HG03575 (cell line): ENCODE measurements at regions not wholly inside any gene's neighbourhood (a gene's known extent, or its start where the extent isn't known, plus 50 kb on each side); places are given as distances from the start of the nearest gene placed in this dataset.
"Not testable (repeated sequence)": the region's sequence is repeated elsewhere in the genome, so short reads cannot be mapped to it uniquely, and the experiment has no call there.

Source experiments
- ATAC-seq: cut with Tn5 transposase; IDR thresholded peaks from one replicate; pipeline ENCODE4 v1.9.1; 2021; ENCODE audit not compliant: unreplicated experiment, insufficient number of reproducible peaks, low FRiP score; ENCODE audit errors: extremely low read depth

DNA sequence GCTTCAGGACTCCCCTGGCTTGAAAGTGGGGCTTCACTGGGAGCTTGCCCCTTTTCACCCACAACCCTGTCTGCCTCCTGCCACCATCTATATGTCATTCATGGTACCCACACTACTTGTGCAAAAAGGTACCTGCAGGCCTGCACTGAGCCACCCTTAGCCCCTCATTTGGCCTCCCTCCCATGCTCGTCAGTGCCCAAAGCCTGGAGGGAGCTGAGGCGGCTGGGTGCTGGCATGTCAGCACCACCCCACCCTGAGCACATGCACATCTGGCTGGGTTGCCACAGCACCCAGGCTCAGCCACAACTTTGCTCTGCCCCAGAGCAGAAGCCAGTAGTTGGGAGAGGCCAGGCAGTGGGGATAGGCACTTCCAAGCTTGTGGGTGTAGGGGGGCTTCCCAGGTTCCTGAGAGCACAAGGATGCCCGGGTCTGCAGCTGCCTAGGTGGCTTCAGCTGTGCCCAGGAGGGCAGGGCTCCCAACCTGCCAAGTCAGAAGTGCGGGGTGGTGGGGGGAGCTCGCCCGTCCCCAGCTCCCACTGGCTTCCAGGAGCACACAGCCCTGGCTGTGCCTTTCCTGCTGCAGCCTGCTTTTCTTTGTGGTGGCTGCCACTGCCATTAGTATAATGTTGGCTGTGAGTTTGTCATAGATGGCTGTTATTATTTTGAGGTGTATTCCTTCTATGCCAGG is 1054.6 kb upstream of the EPHA6 start:
- no peak for ATAC-seq

DNA sequence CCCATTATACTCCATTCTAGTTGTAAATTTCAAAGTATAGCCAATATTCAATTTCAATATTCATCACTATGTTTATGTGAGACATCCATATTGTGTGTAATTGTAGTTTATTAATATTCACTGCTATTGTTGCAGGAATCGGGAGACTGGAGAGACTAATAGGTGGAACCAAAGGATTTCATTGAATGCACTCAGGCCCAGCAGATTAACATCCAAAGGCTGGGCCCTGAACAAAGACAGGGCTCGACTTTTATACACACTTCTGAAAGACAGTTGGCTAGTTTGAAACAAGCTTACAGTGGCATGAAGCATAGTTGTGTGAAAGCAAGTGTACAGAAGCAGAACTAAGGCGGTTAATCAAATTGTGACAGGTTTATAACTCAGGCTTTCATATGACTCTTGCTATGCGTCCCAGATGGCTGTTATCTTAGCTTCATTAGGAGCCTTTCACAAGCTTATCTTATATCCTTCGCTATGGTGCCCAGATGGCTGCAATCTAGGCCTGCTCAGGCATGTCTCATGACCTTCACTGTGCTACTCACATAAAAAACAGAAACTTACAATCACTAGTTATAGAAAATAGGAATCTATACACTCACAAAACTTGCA is 1038.8 kb upstream of the EPHA6 start:
- ATAC-seq = no peak

DNA sequence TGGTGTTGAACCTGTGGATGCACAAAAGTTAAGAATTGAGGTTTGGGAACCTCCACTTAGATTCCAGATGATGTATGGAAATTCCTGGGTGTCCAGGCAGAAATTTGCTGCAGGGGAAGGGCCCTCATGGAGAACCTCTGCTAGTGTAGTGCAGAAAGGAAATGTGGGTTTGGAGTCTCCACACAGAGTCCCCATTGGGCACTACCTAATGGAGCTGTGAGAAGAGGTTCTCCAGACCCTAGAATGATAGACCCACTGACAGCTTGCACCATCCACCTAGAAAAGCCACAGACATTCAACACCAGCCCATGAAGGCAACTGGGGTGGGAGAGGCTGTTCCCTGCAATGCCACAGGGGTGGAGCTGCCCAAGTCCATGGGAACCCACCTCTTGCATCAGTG is 1032.8 kb upstream of the EPHA6 start:
- ATAC-seq = no peak

DNA sequence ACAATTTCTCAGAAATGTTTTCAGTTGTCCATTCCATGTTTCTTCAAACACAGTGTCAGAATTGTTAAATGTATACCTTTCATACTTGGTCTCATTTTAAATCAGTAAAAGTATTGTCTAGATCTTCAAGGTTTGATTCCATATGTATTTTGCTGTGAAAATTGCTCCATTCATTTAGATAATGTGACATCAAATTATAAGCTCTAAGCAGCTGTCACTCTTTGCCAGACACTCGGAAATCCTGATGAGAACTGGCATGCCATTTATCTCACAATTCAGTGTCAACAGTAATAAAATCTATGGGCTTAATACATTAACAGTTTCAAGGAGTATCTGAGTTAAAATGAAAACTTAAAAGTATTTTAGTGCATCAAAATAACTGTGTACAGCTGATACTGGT is 1025.3 kb upstream of the EPHA6 start:
- ATAC-seq = no peak

DNA sequence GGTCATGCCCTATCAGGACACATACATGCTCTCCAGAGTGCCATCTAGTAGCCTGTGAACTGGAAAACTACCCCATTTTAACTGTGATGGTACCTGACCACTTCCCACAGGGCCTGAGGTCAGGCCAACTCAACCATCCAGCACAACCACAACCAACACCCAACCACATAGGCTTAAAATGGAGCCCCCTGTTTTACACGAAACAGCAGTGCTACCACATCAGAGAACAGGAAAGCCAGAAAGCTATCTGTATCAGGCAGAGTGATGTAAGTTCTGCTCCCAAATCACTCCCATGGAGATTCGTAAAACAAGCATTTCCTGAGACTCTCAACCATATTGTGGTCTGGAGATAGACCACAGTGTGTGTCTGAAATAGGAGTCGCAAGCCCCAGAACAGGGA is 1017.3 kb upstream of the EPHA6 start:
- no peak for ATAC-seq

DNA sequence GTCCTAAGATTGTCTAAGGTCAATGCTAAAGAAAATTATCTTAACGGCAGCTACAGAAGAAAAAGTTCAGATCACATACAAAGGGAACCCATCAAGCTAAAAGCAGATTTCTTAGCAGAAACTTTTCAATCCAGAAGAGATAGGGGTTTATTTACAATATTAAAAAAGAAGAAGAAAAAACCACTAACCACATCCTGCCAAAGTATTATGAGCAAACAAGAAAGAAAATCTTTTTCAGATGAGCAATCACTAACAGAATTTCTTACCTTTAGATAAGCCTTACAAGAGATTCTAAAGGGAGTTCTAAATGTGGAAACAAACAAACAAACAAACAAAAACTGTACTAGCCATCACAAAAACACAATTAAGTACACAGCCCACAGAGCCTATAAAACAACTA is 1015.8 kb upstream of the EPHA6 start:
- ATAC-seq = no peak

DNA sequence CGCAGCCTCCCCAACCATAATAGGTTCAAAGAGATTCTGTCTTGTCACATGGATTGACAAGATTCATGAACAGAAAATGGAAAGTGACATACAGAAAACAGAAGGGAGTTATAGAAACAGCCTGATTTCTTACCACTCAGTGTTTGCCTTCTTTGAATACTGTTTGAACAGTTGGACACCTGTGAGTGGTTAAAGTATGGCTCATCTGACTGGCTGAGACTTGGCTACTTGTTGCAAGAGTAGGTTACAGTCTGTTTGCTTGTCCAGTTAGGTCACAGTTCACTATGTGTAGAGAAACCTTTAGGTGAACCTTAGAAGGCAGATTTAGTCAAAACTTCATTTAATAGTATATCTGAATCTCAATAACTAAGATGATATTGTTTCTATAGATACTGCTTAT is 1003.9 kb upstream of the EPHA6 start:
- ATAC-seq = no peak

DNA sequence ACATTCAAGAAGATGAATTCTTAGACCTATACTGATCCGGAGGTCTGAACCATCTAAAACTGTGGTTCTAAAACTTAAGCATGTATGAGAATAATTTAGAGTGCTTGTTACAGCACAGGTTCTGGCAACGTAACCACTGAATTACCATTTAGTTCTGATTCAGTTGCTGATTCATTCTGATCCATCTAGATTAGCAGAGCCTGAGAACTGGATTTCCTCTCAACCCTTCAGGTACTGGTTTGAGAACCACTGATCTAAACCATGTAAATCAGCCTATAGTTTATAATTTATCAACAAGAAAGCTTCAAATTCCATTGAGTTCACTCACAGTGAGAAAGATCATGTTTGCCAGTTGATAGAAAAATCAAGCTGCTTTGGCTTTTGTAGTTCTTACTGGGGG is 1001.1 kb upstream of the EPHA6 start:
- ATAC-seq = no peak

DNA sequence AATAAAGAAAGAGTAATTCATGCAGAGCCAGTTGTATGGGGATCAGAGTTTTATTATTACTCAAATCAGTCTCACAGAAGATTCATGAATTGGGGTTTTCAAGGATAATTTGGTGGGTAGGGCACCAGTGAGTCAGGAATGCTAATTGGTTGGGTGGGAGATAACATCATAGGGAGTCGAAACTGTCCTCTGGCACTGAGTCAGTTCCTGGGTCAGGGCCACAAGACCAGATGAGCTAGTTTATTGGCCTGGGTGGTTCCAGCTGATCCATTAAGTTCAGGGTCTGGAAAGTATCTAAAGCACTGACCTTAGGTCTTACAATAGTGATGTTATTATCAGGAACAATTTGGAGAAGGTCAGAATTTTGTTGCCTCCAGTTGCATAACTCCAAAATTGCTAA is 998.6 kb upstream of the EPHA6 start:
- ATAC-seq = no peak

DNA sequence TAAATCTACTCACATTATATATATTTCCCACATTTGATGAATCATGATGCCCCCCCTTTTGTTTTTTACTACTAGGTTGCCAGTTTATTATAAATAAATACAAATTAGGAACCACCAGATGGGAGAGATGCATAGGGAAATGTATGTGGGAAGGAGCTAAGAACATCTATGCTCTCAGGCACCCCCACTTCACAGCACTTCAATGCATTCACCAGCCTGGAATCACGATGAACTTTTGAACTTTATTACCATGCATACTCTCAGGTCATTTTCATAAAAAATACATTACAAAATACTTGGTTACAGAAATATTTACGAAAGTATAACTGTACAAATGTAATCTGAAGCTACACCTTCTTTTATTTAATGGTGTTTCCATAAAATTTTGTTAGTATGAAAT is 988.0 kb upstream of the EPHA6 start:
- ATAC-seq = no peak

DNA sequence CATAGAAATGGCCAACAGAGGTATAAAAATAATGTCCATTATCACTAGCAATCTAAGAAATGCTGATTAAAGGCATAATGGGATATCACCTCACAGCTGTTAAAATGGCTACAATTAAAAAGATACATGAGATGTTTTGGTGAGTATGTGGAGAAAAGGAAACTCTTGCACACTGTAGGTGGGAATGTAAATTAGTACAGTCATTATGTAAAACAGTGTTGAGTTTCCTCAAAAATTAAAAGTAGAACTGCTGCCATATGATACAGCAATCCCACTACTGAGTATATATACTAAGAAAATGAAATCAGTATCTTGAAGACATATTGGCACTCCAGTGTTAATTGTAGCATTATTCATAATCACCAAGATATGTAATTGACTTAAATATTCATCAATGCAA is 982.2 kb upstream of the EPHA6 start:
- ATAC-seq = no peak

DNA sequence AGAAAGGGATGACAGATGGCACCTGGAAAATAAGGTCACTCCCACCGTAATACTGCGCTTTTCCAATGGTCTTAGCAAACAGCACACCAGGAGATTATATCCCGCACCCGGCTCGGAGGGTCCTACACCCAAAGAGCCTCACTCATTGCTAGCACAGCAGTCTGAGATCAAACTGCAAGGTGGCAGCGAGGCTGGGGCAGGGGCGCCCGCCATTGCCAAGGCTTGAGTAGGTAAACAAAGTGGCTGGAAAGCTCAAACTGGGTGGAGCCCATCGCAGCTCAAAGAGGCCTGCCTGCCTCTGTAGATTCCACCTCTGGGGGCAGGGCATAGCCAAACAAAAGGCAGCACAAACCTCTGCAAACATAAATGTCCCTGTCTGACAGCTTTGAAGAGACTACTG is 953.8 kb upstream of the EPHA6 start:
- ATAC-seq = not testable (repeated sequence)

DNA sequence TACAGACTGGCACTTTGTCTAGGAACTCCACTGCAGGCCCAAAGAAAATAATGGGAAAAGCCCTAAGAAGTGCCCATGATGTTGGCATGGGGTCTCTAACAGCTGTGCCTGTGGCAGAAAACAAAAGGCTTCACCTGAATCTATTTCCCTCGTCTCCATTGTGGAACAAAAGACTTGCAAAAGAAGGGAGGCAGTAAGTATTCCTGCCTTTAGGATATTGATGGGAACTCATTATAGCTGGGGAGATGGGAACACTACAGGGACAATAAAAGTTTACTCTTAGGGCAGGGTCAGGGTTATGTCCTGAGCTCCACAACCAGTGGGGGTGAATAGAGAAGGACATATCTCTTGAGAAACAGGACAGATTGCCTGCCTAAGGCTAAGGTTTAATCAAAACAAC is 930.6 kb upstream of the EPHA6 start:
- ATAC-seq = no peak

DNA sequence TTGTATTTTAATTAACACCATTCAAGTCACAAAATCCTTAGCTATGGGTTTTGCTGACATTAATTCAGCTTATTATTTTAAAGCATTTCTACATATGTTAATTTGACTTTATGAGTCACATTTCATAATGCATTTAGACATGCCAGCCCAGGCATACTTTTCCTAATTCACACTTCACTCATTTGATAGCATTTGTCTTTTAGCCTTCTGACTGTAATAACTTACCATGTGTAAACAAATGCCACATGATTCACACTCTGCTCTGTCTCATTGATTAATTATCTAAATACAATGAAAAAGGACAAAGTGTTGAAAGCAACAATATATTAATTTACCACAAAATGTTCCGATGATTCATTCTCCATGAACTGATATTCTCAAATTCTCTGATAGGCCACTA is 927.8 kb upstream of the EPHA6 start:
- no peak for ATAC-seq

DNA sequence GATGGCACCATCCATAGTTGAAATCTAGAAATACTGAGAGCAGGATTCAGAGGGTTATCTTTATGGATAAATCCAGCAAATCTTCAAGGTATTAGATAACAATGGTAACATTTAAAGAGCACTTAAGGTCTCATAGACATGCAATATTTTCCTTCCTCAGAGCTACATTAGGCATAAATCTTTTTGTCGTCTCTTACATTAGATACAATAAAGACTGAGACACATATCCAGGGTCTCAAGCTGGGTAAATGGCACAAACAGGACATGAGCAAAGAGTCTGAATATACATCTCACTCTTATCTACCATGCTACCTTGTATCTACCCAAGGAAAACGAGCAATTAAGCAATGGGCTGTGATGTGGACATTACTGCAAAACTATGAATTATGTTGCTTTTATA is 927.3 kb upstream of the EPHA6 start:
- no peak for ATAC-seq

DNA sequence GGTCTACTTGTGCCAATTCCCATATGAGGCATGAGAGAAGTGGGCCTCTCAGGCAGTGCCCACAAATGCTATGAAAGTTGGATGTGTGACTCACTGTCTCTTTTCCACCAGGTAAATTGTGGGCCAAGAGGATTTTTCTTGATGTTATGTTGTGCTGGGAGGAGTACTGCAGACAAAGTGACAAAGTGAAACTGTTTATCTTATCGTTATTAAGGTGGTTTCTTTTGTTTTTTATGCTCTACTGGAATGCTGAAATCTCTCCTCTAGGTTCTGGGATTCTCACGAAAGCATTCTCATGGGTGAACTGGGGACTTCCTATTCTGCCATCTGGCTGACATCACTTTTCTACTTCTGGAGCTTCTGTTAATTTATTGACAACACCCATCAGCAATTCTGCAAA is 919.6 kb upstream of the EPHA6 start:
- ATAC-seq = no peak

DNA sequence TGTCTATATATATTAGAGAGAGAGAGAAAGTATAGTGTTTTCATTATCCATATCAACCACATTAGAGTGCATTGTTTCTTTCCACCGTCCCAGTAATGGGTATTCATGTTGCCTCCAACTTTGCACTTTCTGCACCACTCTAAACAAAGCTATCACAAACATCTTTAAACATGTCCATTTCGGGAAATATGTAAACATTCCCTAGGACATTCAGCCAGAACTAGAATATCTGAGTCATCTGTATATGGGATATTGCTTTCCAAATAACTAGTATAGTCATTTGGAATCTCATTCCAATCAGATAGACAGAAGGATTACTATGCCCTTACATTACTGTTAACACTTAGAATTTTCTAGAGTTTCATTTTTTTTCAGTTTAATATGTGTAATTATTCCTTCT is 914.9 kb upstream of the EPHA6 start:
- no peak for ATAC-seq

DNA sequence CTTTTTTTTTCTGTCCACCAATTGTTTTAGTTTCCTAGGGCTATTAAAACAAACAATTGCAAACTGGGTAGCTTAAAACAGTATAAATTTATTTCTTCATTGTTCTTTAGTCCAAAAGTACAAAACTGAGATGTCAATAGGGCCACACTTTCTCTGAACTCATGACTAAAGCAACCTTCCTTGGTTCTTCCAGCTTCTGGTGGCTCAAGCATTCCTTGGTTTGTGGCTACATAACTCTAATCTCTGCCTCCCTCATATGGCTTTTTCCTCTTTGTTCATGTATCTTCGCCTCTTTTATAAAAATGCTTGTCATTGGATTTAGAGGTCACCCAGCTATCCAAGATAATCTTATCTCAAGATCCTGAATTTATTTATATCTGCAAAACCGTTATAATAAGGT is 914.5 kb upstream of the EPHA6 start:
- no peak for ATAC-seq

DNA sequence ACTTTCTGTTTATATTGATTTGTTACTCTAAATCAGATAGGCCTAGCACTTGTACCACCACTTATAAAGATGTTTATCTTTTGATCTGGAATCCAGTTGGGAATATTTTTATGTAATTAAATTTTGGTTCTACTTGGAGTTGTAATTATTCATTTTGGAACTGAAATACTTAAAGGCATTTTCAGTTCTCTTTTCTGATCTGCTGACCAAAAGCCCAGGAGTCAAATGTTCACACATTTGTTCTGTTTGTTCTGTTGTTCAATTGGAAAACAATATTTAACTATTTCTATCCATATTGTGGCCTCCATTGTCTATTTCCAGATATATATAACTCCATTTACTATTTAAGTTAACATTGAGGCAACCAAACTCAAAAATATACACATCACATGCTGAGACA is 912.4 kb upstream of the EPHA6 start:
- no peak for ATAC-seq

DNA sequence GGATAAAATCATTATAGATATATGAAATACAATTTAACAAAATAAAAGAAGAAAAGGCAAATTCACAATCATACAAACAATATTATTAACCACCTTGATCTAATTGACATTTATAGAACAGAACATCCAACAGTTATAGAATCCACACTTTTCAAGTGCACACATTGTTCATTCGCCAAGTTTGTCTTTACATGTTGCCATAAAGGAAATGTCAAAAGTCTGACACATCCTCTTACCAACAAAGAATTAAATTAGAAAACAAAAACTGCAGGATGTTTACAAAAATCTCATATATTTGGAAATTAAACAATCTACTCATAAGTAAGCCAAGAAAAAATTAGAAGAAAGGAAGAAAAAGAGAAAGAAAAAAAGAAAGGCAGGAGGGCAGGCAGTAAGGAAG is 909.2 kb upstream of the EPHA6 start:
- ATAC-seq = no peak

DNA sequence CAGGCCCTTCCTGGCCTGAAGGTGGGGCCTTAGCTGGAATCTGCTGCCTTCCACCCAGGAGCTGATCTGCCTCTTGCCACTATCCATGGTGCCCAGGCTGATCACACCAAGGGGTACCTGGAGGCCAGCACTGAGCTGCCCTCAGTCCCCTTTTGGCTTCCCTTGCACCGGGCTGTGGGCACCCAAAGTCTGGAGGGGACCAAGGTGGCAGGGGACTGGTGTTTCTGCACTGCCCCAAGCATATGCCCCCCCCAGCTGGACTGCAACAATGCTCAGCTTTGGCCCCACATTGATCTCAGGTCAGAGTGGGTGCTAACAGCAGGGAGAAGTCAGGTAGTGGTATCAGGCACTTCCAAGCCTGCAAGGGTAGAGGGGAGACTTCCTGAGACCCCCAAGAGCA is 902.6 kb upstream of the EPHA6 start:
- no peak for ATAC-seq
